HFF-Myc (cell line): ENCODE measurements at regions not wholly inside any gene's neighbourhood (a gene's known extent, or its start where the extent isn't known, plus 50 kb on each side); places are given as distances from the start of the nearest gene placed in this dataset.

ENCODE experiments used
- DNase-seq: peaks from one replicate; pipeline ENCODE4 v3.0.0-alpha.2; 2011; ENCODE audit warnings: low read depth; ENCODE audit errors: extremely low read depth
- H3K4me3 ChIP-seq: replicated peaks from 2 replicates; pipeline ENCODE4 v1.5.1; 2011; ENCODE audit warnings: low read depth, mild to moderate bottlenecking, control low read depth, low read length
- CTCF ChIP-seq: IDR thresholded peaks from 2 replicates; pipeline ENCODE4 v1.5.1; 2012; ENCODE audit warnings: mild to moderate bottlenecking, low read depth, low read length, control low read depth; ENCODE audit errors: missing control alignments

- H3K4me3 ChIP-seq = no peak overlapping the region
- TF ChIP-seq CTCF = no peak
- DNase-seq = no peak
Measured at GRCh38 chr11:31902706-31903105, 91.6 kb upstream of the PAX6 start.

- TF ChIP-seq CTCF = no peak
- no peak overlapping the region for H3K4me3 ChIP-seq
- DNase-seq = no peak
Measured at GRCh38 chr11:31895926-31896325, 84.8 kb upstream of the PAX6 start.

- DNase-seq = no peak
- peak; percentile 43 for TF ChIP-seq CTCF
Measured at GRCh38 chr11:31887180-31887579, 76.1 kb upstream of the PAX6 start.

DNA sequence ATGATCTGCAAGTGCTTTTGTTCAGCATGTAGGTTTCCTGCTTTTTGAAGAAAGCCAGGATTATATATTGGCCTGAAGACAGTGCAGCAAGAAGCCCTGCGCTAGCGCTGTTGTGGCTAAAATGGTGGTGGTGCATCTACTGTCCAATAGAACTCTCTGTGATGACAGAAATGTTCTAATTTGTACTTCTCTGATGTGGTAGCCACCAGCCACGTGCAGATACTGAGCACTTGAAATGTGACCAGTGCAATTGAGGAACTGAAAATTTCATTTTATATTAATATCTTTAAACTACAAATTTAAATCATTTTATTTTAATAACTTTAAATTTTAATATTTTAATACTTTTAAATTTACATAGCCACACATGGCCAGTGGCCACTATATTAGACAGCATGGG, 73.0 kb upstream of the PAX6 start:
- no peak for TF ChIP-seq CTCF
- no peak for DNase-seq
- H3K4me3 ChIP-seq = no peak overlapping the region

More at GRCh38 chr11:31887180-31887579, 76.1 kb upstream of the PAX6 start:
- no peak overlapping the region for H3K4me3 ChIP-seq

GRCh38 chr11:31883435-31883834, 72.3 kb upstream of the PAX6 start:
- H3K4me3 ChIP-seq = no peak overlapping the region
- DNase-seq = no peak
- TF ChIP-seq CTCF = no peak

GRCh38 chr11:31882951-31883392, 71.8 kb upstream of the PAX6 start:
- no peak overlapping the region for H3K4me3 ChIP-seq
- no peak for DNase-seq
- no peak for TF ChIP-seq CTCF

DNA sequence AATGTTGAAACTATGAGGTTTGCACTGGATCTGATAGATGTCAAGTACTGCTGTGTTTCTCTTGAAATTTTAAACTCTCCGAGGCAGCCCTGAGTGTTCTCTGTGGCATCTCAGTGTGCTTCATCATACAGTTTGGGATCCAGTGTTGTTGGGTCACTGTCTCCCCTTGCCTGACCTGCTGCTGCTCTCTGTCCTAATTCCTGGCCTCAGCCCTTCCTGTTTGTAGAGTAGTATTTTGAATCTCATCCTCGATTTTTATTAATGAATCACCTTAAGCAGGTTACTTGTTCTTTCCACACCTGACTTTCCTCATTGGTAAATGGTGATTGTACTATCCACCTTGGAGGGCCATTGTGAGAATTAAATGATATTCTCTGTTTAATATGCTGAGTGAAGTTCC, 70.7 kb upstream of the PAX6 start:
- TF ChIP-seq CTCF = no peak
- H3K4me3 ChIP-seq = no peak overlapping the region
- DNase-seq = no peak
